SJSA1 (cell line): ENCODE measurements at regions not wholly inside any gene's neighbourhood (a gene's known extent, or its start where the extent isn't known, plus 50 kb on each side); places are given as distances from the start of the nearest gene placed in this dataset.
"Not testable (repeated sequence)": the region's sequence is repeated elsewhere in the genome, so short reads cannot be mapped to it uniquely, and the experiment has no call there.

Source experiments
- DNase-seq, 2 experiments: peaks; one replicate each; pipeline ENCODE4 v3.0.0-alpha.2; 2015 to 2020; ENCODE audit warnings: low spot score in 2 of 2, low read depth in 1 of 2
- H3K27ac ChIP-seq: fragments of 250-450 bp; sonication (Bioruptor Pico); 2 replicates; pipeline ENCODE4 v1.5.1; 2020; ENCODE audit warnings: mild to moderate bottlenecking, moderate library complexity
- H3K27me3 ChIP-seq: fragments of 250-450 bp; sonication (Bioruptor Pico); replicated peaks from 2 replicates; pipeline ENCODE4 v1.5.1; 2020; ENCODE audit warnings: mild to moderate bottlenecking, moderate library complexity
- H3K36me3 ChIP-seq: fragments of 250-450 bp; sonication (Bioruptor Pico); 2 replicates; pipeline ENCODE4 v1.5.1; 2020; ENCODE audit warnings: mild to moderate bottlenecking
- H3K4me1 ChIP-seq: fragments of 250-450 bp; sonication (Bioruptor Pico); replicated peaks from 2 replicates; pipeline ENCODE4 v1.6.1; 2021; ENCODE audit warnings: mild to moderate bottlenecking
- H3K4me3 ChIP-seq: fragments of 250-450 bp; sonication (Bioruptor Pico); 2 replicates; pipeline ENCODE4 v1.5.1; 2020; ENCODE audit warnings: mild to moderate bottlenecking
- H3K9me3 ChIP-seq: fragments of 250-450 bp; sonication (Bioruptor Pico); replicated peaks from 2 replicates; pipeline ENCODE4 v1.5.1; 2020; ENCODE audit warnings: mild to moderate bottlenecking

GRCh38 chr4:135917011-135917410 lies 1615.3 kb downstream of the PCDH18 start:
- no peak overlapping the region for H3K4me3 ChIP-seq
- H3K27me3 ChIP-seq = no peaks in the 10 kb centered on the region
- H3K9me3 ChIP-seq = no peaks in the 10 kb centered on the region; the same call in 1 of the 2 replicates
- H3K27ac ChIP-seq = no peak overlapping the region
- H3K4me1 ChIP-seq = no peaks in the 10 kb centered on the region
- H3K36me3 ChIP-seq = no peaks in the 10 kb centered on the region
- DNase-seq = no peak

- H3K27ac ChIP-seq = no peak overlapping the region
- H3K27me3 ChIP-seq = no peaks in the 10 kb centered on the region
- DNase-seq = no peak
- no peaks in the 10 kb centered on the region for H3K9me3 ChIP-seq
- no peak overlapping the region for H3K4me3 ChIP-seq
- no peaks in the 10 kb centered on the region for H3K36me3 ChIP-seq
- H3K4me1 ChIP-seq = no peaks in the 10 kb centered on the region
These were observed 1631.3 kb downstream of the PCDH18 start for GRCh38 chr4:135900956-135901355.

- H3K36me3 ChIP-seq, H3K9me3 ChIP-seq, H3K4me1 ChIP-seq, H3K4me3 ChIP-seq, H3K27ac ChIP-seq, DNase-seq, H3K27me3 ChIP-seq: not testable (repeated sequence)
These were observed 1662.7 kb upstream of the PABPC4L start for GRCh38 chr4:135864304-135864703.

GRCh38 chr4:135840781-135841180 lies 1639.2 kb upstream of the PABPC4L start:
- H3K27me3 ChIP-seq = no peaks in the 10 kb centered on the region
- no peak overlapping the region for H3K27ac ChIP-seq
- no peaks in the 10 kb centered on the region for H3K36me3 ChIP-seq
- peaks cover 2% of the 10 kb centered on the region; the same call in 1 of the 2 replicates for H3K9me3 ChIP-seq
- no peak overlapping the region for H3K4me3 ChIP-seq
- no peaks in the 10 kb centered on the region for H3K4me1 ChIP-seq
- DNase-seq = no peak

- Histone ChIP-seq H3K4me1 (no peaks in the 10 kb centered on the region), H3K4me3 (no peak overlapping the region), H3K36me3 (no peaks in the 10 kb centered on the region), H3K27ac (no peak overlapping the region), H3K27me3 (no peaks in the 10 kb centered on the region), H3K9me3 (peaks cover 2% of the 10 kb centered on the region; the same call in 1 of the 2 replicates)
- no peak for DNase-seq
These were observed 1638.1 kb upstream of the PABPC4L start for GRCh38 chr4:135839712-135840111.

GRCh38 chr4:135838889-135839288 lies 1637.3 kb upstream of the PABPC4L start:
- peaks cover 2% of the 10 kb centered on the region; the same call in 1 of the 2 replicates for H3K9me3 ChIP-seq
- no peak overlapping the region for H3K4me3 ChIP-seq
- no peaks in the 10 kb centered on the region for H3K27me3 ChIP-seq
- no peaks in the 10 kb centered on the region for H3K4me1 ChIP-seq
- H3K27ac ChIP-seq = no peak overlapping the region
- no peaks in the 10 kb centered on the region for H3K36me3 ChIP-seq
- no peak for DNase-seq

- Histone ChIP-seq H3K4me3 (no peak overlapping the region), H3K36me3 (no peaks in the 10 kb centered on the region), H3K27ac (no peak overlapping the region), H3K9me3 (peaks cover 2% of the 10 kb centered on the region; the same call in 1 of the 2 replicates), H3K27me3 (no peaks in the 10 kb centered on the region), H3K4me1 (no peaks in the 10 kb centered on the region)
- DNase-seq = no peak
These were observed 1632.9 kb upstream of the PABPC4L start for GRCh38 chr4:135834471-135834870.

- H3K27ac ChIP-seq = no peak overlapping the region
- no peaks in the 10 kb centered on the region for H3K27me3 ChIP-seq
- H3K36me3 ChIP-seq = no peaks in the 10 kb centered on the region
- no peak overlapping the region for H3K4me3 ChIP-seq
- H3K4me1 ChIP-seq = no peaks in the 10 kb centered on the region
- no peaks in the 10 kb centered on the region for H3K9me3 ChIP-seq
- DNase-seq = no peak
These were observed 1631.9 kb upstream of the PABPC4L start for GRCh38 chr4:135833529-135833928.

GRCh38 chr4:135824759-135825296 lies 1623.2 kb upstream of the PABPC4L start:
- H3K27me3 ChIP-seq = no peaks in the 10 kb centered on the region
- H3K4me3 ChIP-seq = no peak overlapping the region
- no peaks in the 10 kb centered on the region for H3K36me3 ChIP-seq
- H3K27ac ChIP-seq = no peak overlapping the region
- H3K4me1 ChIP-seq = no peaks in the 10 kb centered on the region
- DNase-seq = no peak
- peaks cover 3% of the 10 kb centered on the region; the same call in 1 of the 2 replicates for H3K9me3 ChIP-seq

- Histone ChIP-seq H3K9me3 (0 out of 2 replicates have a peak, but pooled peaks cover 2% of the 10 kb centered on the region), H3K36me3 (no peaks in the 10 kb centered on the region), H3K27ac (no peak overlapping the region), H3K4me3 (no peak overlapping the region), H3K27me3 (no peaks in the 10 kb centered on the region), H3K4me1 (no peaks in the 10 kb centered on the region)
- no peak for DNase-seq
These were observed 1603.2 kb upstream of the PABPC4L start for GRCh38 chr4:135804785-135805184.

GRCh38 chr4:135777361-135777760 lies 1575.8 kb upstream of the PABPC4L start:
- Histone ChIP-seq H3K4me1 (no peaks in the 10 kb centered on the region), H3K27ac (no peak overlapping the region), H3K36me3 (no peaks in the 10 kb centered on the region), H3K27me3 (no peaks in the 10 kb centered on the region), H3K4me3 (no peak overlapping the region), H3K9me3 (no peaks in the 10 kb centered on the region)
- no peak for DNase-seq

GRCh38 chr4:135775909-135776308 lies 1574.3 kb upstream of the PABPC4L start:
- no peak overlapping the region for H3K4me3 ChIP-seq

GRCh38 chr4:135770505-135770904 lies 1568.9 kb upstream of the PABPC4L start:
- Histone ChIP-seq H3K27me3 (no peaks in the 10 kb centered on the region), H3K36me3 (no peaks in the 10 kb centered on the region), H3K4me3 (no peak overlapping the region), H3K9me3 (no peaks in the 10 kb centered on the region), H3K4me1 (no peaks in the 10 kb centered on the region), H3K27ac (no peak overlapping the region)
- no peak for DNase-seq

More at GRCh38 chr4:135775909-135776308, 1574.3 kb upstream of the PABPC4L start:
- H3K27ac ChIP-seq = no peak overlapping the region
- no peaks in the 10 kb centered on the region for H3K27me3 ChIP-seq
- no peaks in the 10 kb centered on the region for H3K9me3 ChIP-seq
- H3K36me3 ChIP-seq = no peaks in the 10 kb centered on the region
- DNase-seq = no peak
- no peaks in the 10 kb centered on the region for H3K4me1 ChIP-seq

GRCh38 chr4:135744928-135745327 lies 1543.3 kb upstream of the PABPC4L start:
- H3K27ac ChIP-seq = no peak overlapping the region
- H3K36me3 ChIP-seq = no peaks in the 10 kb centered on the region
- no peak overlapping the region for H3K4me3 ChIP-seq

GRCh38 chr4:135741583-135741982 lies 1540.0 kb upstream of the PABPC4L start:
- Histone ChIP-seq H3K27me3 (no peaks in the 10 kb centered on the region), H3K4me1 (no peaks in the 10 kb centered on the region), H3K4me3 (no peak overlapping the region), H3K36me3 (no peaks in the 10 kb centered on the region), H3K27ac (no peak overlapping the region), H3K9me3 (no peaks in the 10 kb centered on the region)
- DNase-seq = no peak

More at GRCh38 chr4:135744928-135745327, 1543.3 kb upstream of the PABPC4L start:
- no peak for DNase-seq
- no peaks in the 10 kb centered on the region for H3K9me3 ChIP-seq
- no peaks in the 10 kb centered on the region for H3K4me1 ChIP-seq
- H3K27me3 ChIP-seq = no peaks in the 10 kb centered on the region
